IMR-90 (cell line): ENCODE measurements at regions not wholly inside any gene's neighbourhood (a gene's known extent, or its start where the extent isn't known, plus 50 kb on each side); places are given as distances from the start of the nearest gene placed in this dataset.

Source experiments
- CEBPB ChIP-seq: IDR thresholded peaks from 2 replicates; pipeline ENCODE4 v1.6.1; 2012; ENCODE audit warnings: low read depth, low read length, improper control_type of control experiment
- CTCF ChIP-seq: conservative IDR thresholded peaks from 2 replicates; pipeline ENCODE4 v1.5.1; 2012; ENCODE audit warnings: mild to moderate bottlenecking, low read depth, low read length, improper control_type of control experiment

DNA sequence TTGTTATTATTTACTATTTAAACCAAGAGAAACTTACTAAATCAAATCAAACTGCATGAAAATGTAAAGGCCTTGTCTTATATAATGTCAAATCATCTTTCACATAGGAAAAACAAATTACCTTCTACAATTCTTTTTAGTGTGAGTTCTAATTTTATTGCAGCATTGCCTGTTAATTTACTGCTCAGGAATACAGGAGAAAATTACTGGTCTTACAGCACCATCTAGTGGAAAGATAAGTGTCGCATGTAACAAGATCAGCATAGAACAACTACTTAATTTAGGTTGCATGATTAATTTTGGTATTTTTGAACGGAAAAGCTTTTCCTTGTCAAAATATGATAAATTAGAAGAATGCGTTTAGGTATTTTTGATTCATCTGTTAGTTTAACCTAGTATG lies 502.7 kb downstream of the UQCRFS1 start:
- TF ChIP-seq CEBPB (no peak), CTCF (peak; percentile 70)
